GM21515 (cell line): ENCODE measurements at regions not wholly inside any gene's neighbourhood (a gene's known extent, or its start where the extent isn't known, plus 50 kb on each side); places are given as distances from the start of the nearest gene placed in this dataset.

Experiments used
- ATAC-seq: cut with Tn5 transposase; IDR thresholded peaks from one replicate; pipeline ENCODE4 v1.9.1; 2021; ENCODE audit not compliant: unreplicated experiment

- ATAC-seq = no peak
Measured at GRCh38 chr1:233514946-233515391, 98.9 kb upstream of the KCNK1 start.

GRCh38 chr1:233516732-233517131 lies 97.2 kb upstream of the KCNK1 start:
- ATAC-seq = no peak

DNA sequence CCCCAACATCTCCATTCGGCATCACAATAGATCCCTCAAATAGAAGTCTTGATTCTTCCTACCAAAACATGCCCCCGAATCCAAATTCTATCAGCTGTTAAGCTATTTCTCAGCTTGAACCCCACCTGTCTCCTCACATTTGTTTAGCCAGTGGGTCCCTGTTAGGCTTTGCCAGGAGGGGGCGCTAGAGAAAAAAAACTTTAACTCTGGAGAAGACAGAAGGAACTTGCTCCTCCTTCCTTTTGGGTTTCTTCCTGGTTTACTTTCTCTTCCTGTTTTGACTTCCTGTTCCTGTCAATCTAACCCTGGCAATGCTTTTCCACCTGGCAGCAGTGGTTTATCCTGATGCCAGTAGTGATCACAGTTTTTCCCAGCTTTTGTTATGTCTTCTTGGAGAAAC lies 95.6 kb upstream of the KCNK1 start:
- peak; percentile 54 for ATAC-seq

DNA sequence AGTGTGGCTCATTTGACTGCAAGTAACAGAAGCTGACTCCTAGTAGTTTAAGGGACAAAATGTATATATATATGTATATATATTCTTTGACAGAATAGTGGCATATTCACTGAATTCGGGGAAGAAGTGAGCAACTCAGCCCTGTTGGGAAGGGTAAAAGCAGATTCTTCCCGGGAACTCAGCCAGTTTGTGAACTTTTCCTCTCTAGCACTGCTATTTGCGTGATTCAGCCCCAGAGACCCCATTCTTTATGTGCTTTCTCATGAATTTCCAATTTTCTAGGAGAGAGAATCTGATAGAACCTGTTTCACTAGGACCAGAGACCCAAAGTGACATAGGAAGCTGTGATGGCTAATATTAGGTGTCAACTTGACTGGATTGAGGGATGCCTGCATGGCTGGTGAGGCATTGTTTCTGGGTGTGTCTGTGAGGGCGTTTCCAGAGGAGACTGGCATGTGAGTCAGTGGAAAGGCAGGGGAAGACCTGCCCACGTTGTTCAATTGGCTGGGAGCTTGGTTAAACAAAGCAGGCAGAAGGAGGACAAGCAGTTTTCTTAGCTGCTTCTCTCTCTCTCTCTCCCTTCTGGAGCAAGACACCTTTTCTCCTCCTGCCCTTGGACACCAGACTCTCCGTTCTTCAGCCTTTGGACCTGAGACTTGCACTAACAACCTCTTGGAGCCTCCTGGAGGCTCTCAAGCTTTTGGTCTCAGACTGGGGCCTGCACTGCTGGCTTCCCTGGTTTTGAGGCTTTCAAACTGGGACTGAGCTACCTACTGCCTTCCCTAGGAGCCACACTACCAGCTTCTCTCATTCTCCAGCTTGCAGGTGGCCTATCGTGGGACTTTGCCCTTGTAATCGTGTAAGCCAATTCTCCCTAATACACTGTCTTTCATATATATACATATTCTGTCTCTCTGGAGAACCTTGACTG lies 93.4 kb upstream of the KCNK1 start:
- ATAC-seq = no peak

- no peak for ATAC-seq
Measured at GRCh38 chr1:233523047-233523446, 90.9 kb upstream of the KCNK1 start.

DNA sequence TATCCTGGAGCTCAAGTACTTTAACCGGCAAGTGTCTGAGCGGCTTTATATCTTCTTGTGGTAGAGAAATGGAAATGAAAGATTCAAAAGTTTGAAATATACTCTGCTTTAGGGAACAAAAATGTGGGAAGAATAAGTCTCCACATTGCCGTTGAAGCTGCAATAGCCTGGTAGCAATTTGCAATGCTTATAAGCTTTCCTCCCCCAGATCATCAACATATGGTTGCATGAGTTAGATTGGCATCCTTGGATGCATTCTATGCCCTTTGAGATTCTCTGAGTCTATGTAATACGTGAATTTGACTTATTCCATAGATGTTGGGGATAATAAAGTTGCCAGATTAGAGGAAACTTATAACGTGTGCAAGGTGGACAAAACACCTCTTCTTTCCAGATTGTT lies 86.1 kb upstream of the KCNK1 start:
- ATAC-seq = no peak

- no peak for ATAC-seq
Measured at GRCh38 chr1:233530665-233531386, 83.1 kb upstream of the KCNK1 start.

DNA sequence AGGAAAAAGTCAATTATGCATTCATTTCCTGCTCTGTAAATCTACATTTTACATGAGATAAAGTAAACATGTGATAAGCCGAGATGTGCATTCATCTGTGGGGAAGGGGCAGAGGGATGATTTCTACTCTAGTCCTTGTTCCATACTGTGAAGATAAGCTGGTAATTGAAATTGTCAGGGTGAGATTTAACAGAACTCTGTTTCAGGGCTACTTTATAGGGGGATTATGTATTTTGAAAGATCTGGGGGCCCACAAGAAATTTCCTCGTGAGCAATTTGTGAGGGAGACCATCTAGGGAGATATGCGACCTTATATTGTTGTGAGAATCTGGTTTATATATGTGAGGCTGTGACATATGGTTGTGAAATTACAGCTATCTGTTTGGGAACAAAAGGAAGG lies 73.1 kb upstream of the KCNK1 start:
- ATAC-seq = no peak

DNA sequence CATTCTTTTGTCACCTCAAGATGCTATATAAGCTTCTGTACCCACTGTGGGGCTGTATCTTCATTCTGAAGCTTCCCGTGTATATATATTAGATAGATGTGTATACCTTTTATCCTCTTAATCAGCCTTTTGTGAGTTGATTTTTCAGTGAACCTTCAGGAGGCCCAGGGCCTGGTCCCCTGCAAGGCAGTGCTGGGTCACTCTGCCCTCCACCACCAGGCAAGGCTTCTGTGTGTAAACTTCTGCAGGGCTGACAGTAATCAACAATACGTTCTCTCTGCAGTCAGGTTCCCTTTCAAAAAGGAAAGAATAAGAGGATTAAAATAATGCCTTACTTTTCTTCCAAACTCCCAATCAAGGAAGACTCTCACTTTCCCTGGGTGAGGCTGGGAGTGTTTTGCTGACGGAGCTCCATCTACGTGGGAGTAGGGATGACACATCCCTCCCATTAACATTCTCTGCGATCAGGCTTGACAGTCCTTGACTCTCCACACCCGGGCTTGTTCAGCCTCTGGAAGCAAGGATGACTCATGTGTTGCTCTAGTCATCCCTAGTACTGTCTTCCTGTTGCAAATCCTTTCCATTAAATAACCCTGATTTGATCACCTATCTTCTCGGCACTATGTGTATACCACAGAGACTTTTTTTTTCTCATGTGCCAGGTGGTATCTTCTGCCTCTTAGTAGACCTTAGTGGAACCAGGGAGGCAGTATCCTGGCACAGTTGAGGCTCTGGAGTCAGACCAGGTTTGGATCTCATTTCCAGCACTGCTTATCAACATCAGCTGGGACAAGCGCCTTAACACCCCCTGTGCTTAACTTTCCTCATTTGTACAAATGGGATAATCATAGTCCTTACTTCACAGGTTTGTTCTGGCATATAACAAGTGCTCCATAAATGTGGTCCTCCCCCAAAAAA lies 70.3 kb upstream of the KCNK1 start:
- ATAC-seq = no peak

- ATAC-seq = no peak
Measured at GRCh38 chr1:233544304-233544703, 69.6 kb upstream of the KCNK1 start.

- ATAC-seq = no peak
Measured at GRCh38 chr1:233547726-233548125, 66.2 kb upstream of the KCNK1 start.

DNA sequence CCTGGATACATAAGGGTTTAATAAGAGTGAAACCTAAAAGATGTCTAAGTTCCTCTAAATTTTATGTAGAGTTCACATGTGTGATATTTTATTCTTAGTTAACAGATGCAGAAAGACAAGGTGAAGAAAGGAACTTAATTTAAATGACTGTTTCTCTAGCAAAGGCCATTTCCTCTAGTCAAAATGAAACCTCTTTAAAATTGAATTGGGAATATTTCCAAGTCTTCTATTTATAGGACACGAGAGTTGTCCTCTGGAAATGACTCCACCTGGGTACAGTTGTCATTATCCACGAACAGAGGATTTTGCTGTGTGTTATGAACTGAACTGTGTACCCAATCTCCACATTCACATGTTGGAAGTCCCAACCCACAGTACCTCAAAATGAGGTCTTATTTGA lies 64.5 kb upstream of the KCNK1 start:
- ATAC-seq = no peak

- ATAC-seq = no peak
Measured at GRCh38 chr1:233549917-233550316, 64.0 kb upstream of the KCNK1 start.

DNA sequence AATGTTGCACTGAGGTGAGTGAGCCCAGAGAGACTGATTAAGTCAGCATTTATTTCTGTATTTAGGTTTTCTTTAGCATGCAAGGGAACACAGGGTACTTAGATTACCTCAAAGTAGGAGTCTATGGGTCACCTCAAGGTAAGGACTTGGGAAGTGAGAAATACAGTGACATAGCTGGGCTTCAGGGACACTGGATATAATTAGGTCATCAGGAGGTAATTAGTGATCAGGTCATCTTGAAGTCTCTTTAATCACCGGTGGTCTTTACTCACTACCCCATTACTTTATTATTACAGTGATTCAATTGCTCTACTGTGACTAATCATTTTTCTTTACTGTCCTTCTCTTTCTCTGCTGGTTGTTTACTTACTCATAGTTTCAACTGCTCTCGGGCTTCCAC lies 59.9 kb upstream of the KCNK1 start:
- no peak for ATAC-seq

DNA sequence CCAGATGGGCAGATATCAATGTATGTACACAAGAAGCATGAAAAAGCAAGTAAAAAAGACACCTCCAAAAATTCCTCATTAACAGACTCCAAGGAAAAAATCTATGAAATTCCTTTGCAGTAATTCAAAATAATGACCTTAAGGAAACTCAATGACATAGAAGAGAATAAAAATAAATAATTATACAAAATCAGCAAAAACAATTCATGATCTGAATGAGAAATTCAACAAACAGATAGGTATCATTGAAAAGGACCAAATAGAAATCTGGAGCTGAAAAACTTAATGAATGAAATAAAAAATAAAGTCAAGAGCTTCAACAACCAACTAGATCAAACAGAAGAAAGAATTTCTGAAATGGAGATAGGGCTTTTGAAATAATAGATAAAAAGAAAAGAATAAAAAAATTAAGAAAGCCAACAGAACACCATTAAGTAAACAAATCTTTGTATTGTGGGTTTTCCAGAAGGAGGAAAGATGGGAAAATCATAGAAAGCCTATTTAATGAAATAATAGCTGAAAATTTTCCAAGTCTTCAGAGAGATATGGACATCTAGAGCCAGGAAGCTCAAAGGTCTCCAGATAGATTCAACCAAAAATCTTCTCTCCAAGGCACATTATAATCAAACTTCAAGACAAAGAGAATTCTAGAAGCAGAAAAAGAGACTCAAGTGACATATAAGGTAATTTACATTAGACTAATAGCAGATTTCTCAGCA lies 52.0 kb upstream of the KCNK1 start:
- ATAC-seq = no peak
